Brain microvascular endothelial cell (primary cell): ENCODE measurements at regions not wholly inside any gene's neighbourhood (a gene's known extent, or its start where the extent isn't known, plus 50 kb on each side); places are given as distances from the start of the nearest gene placed in this dataset.

ENCODE experiments used
- DNase-seq: peaks from one replicate; pipeline ENCODE4 v3.0.0-alpha.2; 2020
- H3K27ac ChIP-seq: fragments of 250-450 bp; sonication (Bioruptor Pico); 2 replicates; pipeline ENCODE4 v1.5.1; 2020; ENCODE audit warnings: mild to moderate bottlenecking, moderate library complexity
- H3K27me3 ChIP-seq: fragments of 250-450 bp; sonication (Bioruptor Pico); replicated peaks from 2 replicates; pipeline ENCODE4 v1.5.1; 2020; ENCODE audit warnings: mild to moderate bottlenecking
- H3K36me3 ChIP-seq: fragments of 250-450 bp; sonication (Bioruptor Pico); replicated peaks from 2 replicates; pipeline ENCODE4 v1.5.1; 2020; ENCODE audit warnings: mild to moderate bottlenecking
- H3K4me3 ChIP-seq: 2 replicates; pipeline ENCODE4 v1.5.1; 2011; ENCODE audit warnings: low read depth, mild to moderate bottlenecking, control low read depth, low read length, moderate library complexity
- in situ Hi-C: cut with HindIII; loops from 2 replicates; pipeline ENCODE4 v1.10.0; 2017; ENCODE audit warnings: low sequenced_read_pairs, low pct_ligation_motif_present
- TF ChIP-seq, protein P1 (sequence below): IDR thresholded peaks from 2 replicates; pipeline ENCODE4 v1.5.1; 2011; ENCODE audit warnings: low read depth, mild to moderate bottlenecking, moderate library complexity, low read length, control low read depth, inconsistent platforms; ENCODE audit errors: missing control alignments

GRCh38 chr10:25076506-25077177 lies 60.2 kb downstream of the THNSL1 start:
- no peak for DNase-seq
- TF ChIP-seq, protein P1, sequence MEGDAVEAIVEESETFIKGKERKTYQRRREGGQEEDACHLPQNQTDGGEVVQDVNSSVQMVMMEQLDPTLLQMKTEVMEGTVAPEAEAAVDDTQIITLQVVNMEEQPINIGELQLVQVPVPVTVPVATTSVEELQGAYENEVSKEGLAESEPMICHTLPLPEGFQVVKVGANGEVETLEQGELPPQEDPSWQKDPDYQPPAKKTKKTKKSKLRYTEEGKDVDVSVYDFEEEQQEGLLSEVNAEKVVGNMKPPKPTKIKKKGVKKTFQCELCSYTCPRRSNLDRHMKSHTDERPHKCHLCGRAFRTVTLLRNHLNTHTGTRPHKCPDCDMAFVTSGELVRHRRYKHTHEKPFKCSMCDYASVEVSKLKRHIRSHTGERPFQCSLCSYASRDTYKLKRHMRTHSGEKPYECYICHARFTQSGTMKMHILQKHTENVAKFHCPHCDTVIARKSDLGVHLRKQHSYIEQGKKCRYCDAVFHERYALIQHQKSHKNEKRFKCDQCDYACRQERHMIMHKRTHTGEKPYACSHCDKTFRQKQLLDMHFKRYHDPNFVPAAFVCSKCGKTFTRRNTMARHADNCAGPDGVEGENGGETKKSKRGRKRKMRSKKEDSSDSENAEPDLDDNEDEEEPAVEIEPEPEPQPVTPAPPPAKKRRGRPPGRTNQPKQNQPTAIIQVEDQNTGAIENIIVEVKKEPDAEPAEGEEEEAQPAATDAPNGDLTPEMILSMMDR = no peak
- H3K36me3 ChIP-seq = no peaks in the 10 kb centered on the region
- H3K4me3 ChIP-seq = no peak overlapping the region
- H3K27me3 ChIP-seq = no peaks in the 10 kb centered on the region
- no peak overlapping the region for H3K27ac ChIP-seq
- in situ Hi-C loops = no loop called here

DNA sequence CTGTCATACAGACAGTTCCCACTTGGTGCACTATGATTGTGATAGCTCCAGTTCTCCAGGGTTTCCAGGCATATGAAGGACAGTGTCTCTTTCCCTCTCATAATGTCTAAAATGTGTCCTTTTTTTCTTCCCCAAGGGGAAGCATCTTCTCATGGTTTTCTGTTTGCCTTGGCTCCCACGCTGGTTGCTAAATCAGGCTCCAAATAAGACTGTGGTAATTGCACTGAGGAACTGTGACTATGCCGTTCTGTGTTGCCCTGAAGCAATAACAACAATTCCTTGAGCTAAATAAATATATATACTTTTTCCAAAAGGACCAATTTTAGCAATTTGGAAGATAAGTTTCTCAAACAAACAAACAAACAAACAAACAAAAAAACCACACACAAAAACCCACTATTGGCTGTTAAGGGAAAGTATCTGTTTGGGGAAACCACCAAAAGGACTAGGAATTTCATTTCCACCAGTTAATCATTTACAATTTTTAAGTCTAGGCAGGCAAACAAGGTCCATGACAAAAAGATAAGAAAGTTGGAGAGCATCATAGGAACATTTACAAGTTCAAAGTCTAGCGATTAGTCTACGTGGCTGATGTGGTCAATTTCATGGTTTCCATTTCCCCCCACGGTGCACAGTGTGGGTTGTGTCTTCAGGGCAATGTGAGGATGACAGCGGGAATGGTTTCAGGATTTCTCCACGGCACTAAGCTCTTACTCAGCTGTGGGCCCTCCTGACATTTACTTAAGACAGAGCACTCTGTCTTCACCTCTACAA lies 62.4 kb downstream of the THNSL1 start:
- no peak for DNase-seq
- no peak overlapping the region for H3K4me3 ChIP-seq
- TF ChIP-seq, protein P1 = no peak
- in situ Hi-C loops = no loop called here
- no peak overlapping the region for H3K27ac ChIP-seq
- no peaks in the 10 kb centered on the region for H3K36me3 ChIP-seq
- H3K27me3 ChIP-seq = no peaks in the 10 kb centered on the region

GRCh38 chr10:25080880-25081581 lies 64.6 kb downstream of the THNSL1 start:
- peak; percentile 77 for DNase-seq
- TF ChIP-seq, protein P1 = peak; percentile 95
- Histone ChIP-seq H3K36me3 (no peaks in the 10 kb centered on the region), H3K4me3 (no peak overlapping the region), H3K27me3 (no peaks in the 10 kb centered on the region), H3K27ac (no peak overlapping the region)
- in situ Hi-C loops = no loop called here

- Histone ChIP-seq H3K27me3 (no peaks in the 10 kb centered on the region), H3K4me3 (no peak overlapping the region), H3K27ac (no peak overlapping the region), H3K36me3 (no peaks in the 10 kb centered on the region)
- in situ Hi-C loops = no loop called here
- TF ChIP-seq, protein P1 = no peak
- DNase-seq = no peak
Observed at GRCh38 chr10:25082276-25083204, 66.1 kb downstream of the THNSL1 start.

GRCh38 chr10:25083546-25084111 lies 67.2 kb downstream of the THNSL1 start:
- in situ Hi-C loops = no loop called here
- TF ChIP-seq, protein P1 = no peak
- Histone ChIP-seq H3K27ac (no peak overlapping the region), H3K27me3 (no peaks in the 10 kb centered on the region), H3K4me3 (no peak overlapping the region), H3K36me3 (no peaks in the 10 kb centered on the region)
- no peak for DNase-seq
